ENCODE measurements at regions not wholly inside any gene's neighbourhood (a gene's known extent, or its start where the extent isn't known, plus 50 kb on each side); places are given as distances from the start of the nearest gene placed in this dataset.

- TF ChIP-seq, protein P1, sequence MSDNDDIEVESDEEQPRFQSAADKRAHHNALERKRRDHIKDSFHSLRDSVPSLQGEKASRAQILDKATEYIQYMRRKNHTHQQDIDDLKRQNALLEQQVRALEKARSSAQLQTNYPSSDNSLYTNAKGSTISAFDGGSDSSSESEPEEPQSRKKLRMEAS (IDR thresholded peaks at IDR 0.05) = no peak
- TF ChIP-seq NRF1 (IDR thresholded peaks at IDR 0.05; ENCODE audit: low read depth, low read length) (no peak), ZNF274 (IDR thresholded peaks at IDR 0.05; ENCODE audit: borderline replicate concordance, extremely low read depth, low read length) (no peak), POU5F1 (IDR thresholded peaks at IDR 0.05; ENCODE audit: low read depth, low read length) (no peak), CREB1 (IDR thresholded peaks at IDR 0.05) (no peak), BACH1 (IDR thresholded peaks at IDR 0.05; ENCODE audit: low read length) (no peak), PHF8 (conservative IDR thresholded peaks at IDR 0.05; ENCODE audit: low read depth, low read length) (no peak), CBX8 (IDR thresholded peaks at IDR 0.05; ENCODE audit: borderline replicate concordance, low read depth, low read length) (no peak)
Measured at GRCh38 chr9:7560669-7561305, 238.8 kb downstream of the DMAC1 start (continued).

Measured in H1 (cell line).